H9 (cell line): ENCODE measurements at regions not wholly inside any gene's neighbourhood (a gene's known extent, or its start where the extent isn't known, plus 50 kb on each side); places are given as distances from the start of the nearest gene placed in this dataset.

ENCODE experiments used
- DNase-seq: peaks from one replicate; pipeline ENCODE4 v3.0.0-alpha.2; 2017
- H2AFZ ChIP-seq: one replicate; pipeline ENCODE4 v1.6.1; 2013; ENCODE audit warnings: mild to moderate bottlenecking, low read length, control low read depth, moderate library complexity
- H2AK5ac ChIP-seq: 2 replicates; pipeline ENCODE4 v1.6.1; 2013; ENCODE audit warnings: low read length, control low read depth, mixed read lengths; ENCODE audit not compliant: insufficient read length
- H2BK120ac ChIP-seq: one replicate; pipeline ENCODE4 v1.6.1; 2013; ENCODE audit warnings: low read depth, mild to moderate bottlenecking, low read length, control low read depth, inconsistent platforms; ENCODE audit not compliant: poor library complexity, severe bottlenecking
- H2BK12ac ChIP-seq: 2 replicates; pipeline ENCODE4 v1.6.1; 2013; ENCODE audit warnings: low read length, control low read depth, mixed read lengths, low read depth; ENCODE audit not compliant: insufficient read length
- H2BK15ac ChIP-seq: 2 replicates; pipeline ENCODE4 v1.6.1; 2013; ENCODE audit warnings: low read depth, low read length, control low read depth
- H2BK20ac ChIP-seq: one replicate; pipeline ENCODE4 v1.6.1; 2013; ENCODE audit warnings: low read depth, mild to moderate bottlenecking, low read length, control low read depth, inconsistent platforms; ENCODE audit not compliant: poor library complexity, severe bottlenecking
- H2BK5ac ChIP-seq: 2 replicates; pipeline ENCODE4 v1.6.1; 2013; ENCODE audit warnings: low read length, control low read depth, mixed read lengths; ENCODE audit not compliant: insufficient read length
- H3K14ac ChIP-seq: 2 replicates; pipeline ENCODE4 v1.6.1; 2013; ENCODE audit warnings: low read length, control low read depth; ENCODE audit not compliant: insufficient read depth
- H3K18ac ChIP-seq: 2 replicates; pipeline ENCODE4 v1.6.1; 2013; ENCODE audit warnings: low read depth, mild to moderate bottlenecking, mixed read lengths, low read length, control low read depth; ENCODE audit not compliant: insufficient read length
- H3K23ac ChIP-seq: 2 replicates; pipeline ENCODE4 v1.6.1; 2013; ENCODE audit warnings: low read length, control low read depth, mixed read lengths, low read depth; ENCODE audit not compliant: insufficient read length
- H3K23me2 ChIP-seq: 2 replicates; pipeline ENCODE4 v1.6.1; 2013; ENCODE audit warnings: low read depth, mild to moderate bottlenecking, mixed read lengths, low read length, control low read depth; ENCODE audit not compliant: insufficient read length, poor library complexity, severe bottlenecking
- H3K27ac ChIP-seq: 2 replicates; pipeline ENCODE4 v1.5.1; 2013; ENCODE audit warnings: low read length, control low read depth, mixed read lengths, low read depth; ENCODE audit not compliant: insufficient read length
- H3K27me3 ChIP-seq: 2 replicates; pipeline ENCODE4 v1.6.1; 2013; ENCODE audit warnings: low read length, control low read depth, inconsistent platforms; ENCODE audit not compliant: insufficient read depth
- H3K4ac ChIP-seq: 2 replicates; pipeline ENCODE4 v1.6.1; 2013; ENCODE audit warnings: low read depth, mild to moderate bottlenecking, control low read depth, inconsistent platforms, low read length, moderate library complexity
- H3K4me1 ChIP-seq: 2 replicates; pipeline ENCODE4 v1.6.1; 2013; ENCODE audit warnings: low read length, control low read depth, inconsistent platforms; ENCODE audit not compliant: insufficient read depth
- H3K4me2 ChIP-seq: 2 replicates; pipeline ENCODE4 v1.6.1; 2013; ENCODE audit warnings: low read length, control low read depth, mixed read lengths; ENCODE audit not compliant: insufficient read length, insufficient read depth
- H3K56ac ChIP-seq: 2 replicates; pipeline ENCODE4 v1.6.1; 2013; ENCODE audit warnings: low read depth, mild to moderate bottlenecking, mixed read lengths, low read length, control low read depth; ENCODE audit not compliant: insufficient read length
- H3K79me1 ChIP-seq: 2 replicates; pipeline ENCODE4 v1.6.1; 2013; ENCODE audit warnings: low read depth, mild to moderate bottlenecking, moderate library complexity, low read length, control low read depth, inconsistent platforms; ENCODE audit not compliant: insufficient read depth, poor library complexity, severe bottlenecking
- H3K79me2 ChIP-seq: 2 replicates; pipeline ENCODE4 v1.6.1; 2013; ENCODE audit warnings: low read length, control low read depth, inconsistent platforms; ENCODE audit not compliant: insufficient read depth
- H3K9ac ChIP-seq: 2 replicates; pipeline ENCODE4 v1.6.1; 2013; ENCODE audit warnings: low read length, control low read depth, mixed read lengths; ENCODE audit not compliant: insufficient read length; ENCODE audit errors: extremely low read depth
- H3K9me3 ChIP-seq: one replicate; pipeline ENCODE4 v1.6.1; 2013; ENCODE audit warnings: low read depth, low read length, inconsistent platforms; ENCODE audit not compliant: control insufficient read depth
- H3T11ph ChIP-seq: one replicate; pipeline ENCODE4 v1.6.1; 2013; ENCODE audit warnings: mild to moderate bottlenecking, low read length, control low read depth, inconsistent platforms
- H4K20me1 ChIP-seq: one replicate; pipeline ENCODE4 v1.6.1; 2013; ENCODE audit not compliant: control insufficient read depth, insufficient read length, insufficient read depth
- H4K5ac ChIP-seq: 2 replicates; pipeline ENCODE4 v1.6.1; 2013; ENCODE audit warnings: low read depth, mild to moderate bottlenecking, mixed read lengths, low read length, control low read depth; ENCODE audit not compliant: insufficient read length
- H4K8ac ChIP-seq: replicated peaks from 2 replicates; pipeline ENCODE4 v1.6.1; 2013; ENCODE audit warnings: low read length, control low read depth, mixed read lengths, low read depth; ENCODE audit not compliant: insufficient read length
- H4K91ac ChIP-seq: 2 replicates; pipeline ENCODE4 v1.6.1; 2013; ENCODE audit warnings: low read depth, mild to moderate bottlenecking, moderate library complexity, mixed read lengths, low read length, control low read depth; ENCODE audit not compliant: insufficient read length
- H3K27ac Mint-ChIP-seq, 3 experiments: 2 replicates in 2 of 3; 3 replicates in 1 of 3; pipeline ENCODE4 v1.8.0; 2020 to 2021; ENCODE audit warnings: mixed read lengths in 3 of 3, mild to moderate bottlenecking in 1 of 3, moderate library complexity in 1 of 3
- H3K27me3 Mint-ChIP-seq: 2 replicates; pipeline ENCODE4 v1.8.0; 2021; ENCODE audit warnings: low read depth, mild to moderate bottlenecking, moderate library complexity, mixed read lengths
- H3K36me3 Mint-ChIP-seq, 3 experiments: 2 replicates in 2 of 3; 3 replicates in 1 of 3; pipeline ENCODE4 v1.8.0; 2020 to 2021; ENCODE audit warnings: low read depth in 3 of 3, mixed read lengths in 3 of 3; ENCODE audit not compliant: insufficient read depth in 1 of 3
- H3K4me1 Mint-ChIP-seq, 2 experiments: 2 replicates each; pipeline ENCODE4 v1.8.0; 2020; ENCODE audit warnings: mixed read lengths in 2 of 2
- H3K4me3 Mint-ChIP-seq, 2 experiments: 2 replicates in 1 of 2; 3 replicates in 1 of 2; pipeline ENCODE4 v1.8.0; 2020 to 2021; ENCODE audit warnings: mild to moderate bottlenecking in 2 of 2, mixed read lengths in 2 of 2, moderate library complexity in 1 of 2
- H3K9me3 Mint-ChIP-seq, 2 experiments: 2 replicates in 1 of 2; 3 replicates in 1 of 2; pipeline ENCODE4 v1.8.0; 2020; ENCODE audit warnings: mild to moderate bottlenecking in 2 of 2, mixed read lengths in 2 of 2, moderate library complexity in 1 of 2
- WGBS: extraction: QIAGEN DNeasy Blood & Tissue Kit; methylation state at CpG from one replicate; pipeline ENCODE4 v1.1.7; 2013; ENCODE audit warnings: missing lambda C conversion rate, low lambda C conversion rate, mixed read lengths; ENCODE audit not compliant: insufficient read length; ENCODE audit errors: extremely low coverage; 5-methylcytosine and 5-hydroxymethylcytosine counted together
- TF ChIP-seq, protein P1 (sequence below): fragments of 200-600 bp; sonication (generic); conservative IDR thresholded peaks from 3 replicates; pipeline ENCODE4 v1.8.0; 2021; ENCODE audit warnings: antibody characterized with exemption, mild to moderate bottlenecking

DNA sequence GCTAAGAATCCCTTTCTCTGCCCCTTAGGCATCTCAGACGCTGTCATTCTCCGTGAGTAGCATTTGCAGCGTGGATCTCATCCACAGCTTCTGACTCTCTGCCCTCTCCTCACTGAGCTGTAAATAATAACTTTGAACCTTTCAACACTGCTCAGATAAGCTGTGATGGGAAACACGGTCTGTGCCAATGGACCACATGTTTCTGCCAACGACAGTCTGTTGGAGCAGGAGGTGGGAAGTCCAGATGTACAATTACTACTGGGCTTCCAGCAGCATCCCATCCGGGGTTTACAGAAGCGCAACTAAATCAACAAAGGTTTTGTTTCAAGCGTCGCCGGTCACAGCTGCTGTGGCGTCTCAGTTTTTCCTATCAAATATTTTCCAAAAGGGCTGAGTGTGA is 1110.6 kb downstream of the TYW1 start:
- Histone ChIP-seq H2AK5ac (no peak overlapping the region), H4K8ac (no peak overlapping the region), H3K56ac (no peak overlapping the region), H4K20me1 (no peaks in the 10 kb centered on the region), H3K27ac (no peak overlapping the region), H2BK12ac (no peak overlapping the region), H2BK15ac (no peak overlapping the region), H3K4me2 (no peak overlapping the region), H3K23me2 (no peaks in the 10 kb centered on the region), H2BK20ac (no peak overlapping the region), H3K14ac (no peak overlapping the region), H3K79me2 (no peaks in the 10 kb centered on the region), H2BK120ac (no peak overlapping the region), H4K5ac (no peak overlapping the region), H3K4me1 (peaks cover 3% of the 10 kb centered on the region; the same call in 1 of the 2 replicates), H3T11ph (no peak overlapping the region), H2BK5ac (no peak overlapping the region), H3K79me1 (no peaks in the 10 kb centered on the region), H3K23ac (no peak overlapping the region), H4K91ac (no peak overlapping the region), H2AFZ (no peak overlapping the region), H3K27me3 (no peaks in the 10 kb centered on the region), H3K18ac (no peak overlapping the region), H3K4ac (no peak overlapping the region), H3K9ac (no peak overlapping the region), H3K9me3 (no peaks in the 10 kb centered on the region)
- no peaks in the 10 kb centered on the region; a peak in 1 of 7 replicates for H3K36me3 Mint-ChIP-seq
- peaks cover 3 to 4% of the 10 kb centered on the region in 2 experiments for H3K4me1 Mint-ChIP-seq
- no peak overlapping the region for H3K27ac Mint-ChIP-seq
- no peaks in the 10 kb centered on the region for H3K9me3 Mint-ChIP-seq
- no peaks in the 10 kb centered on the region for H3K27me3 Mint-ChIP-seq
- WGBS, result no CpG with 5 or more reads among the region's 11 CpGs
- no peak overlapping the region for H3K4me3 Mint-ChIP-seq
- TF ChIP-seq, protein P1, sequence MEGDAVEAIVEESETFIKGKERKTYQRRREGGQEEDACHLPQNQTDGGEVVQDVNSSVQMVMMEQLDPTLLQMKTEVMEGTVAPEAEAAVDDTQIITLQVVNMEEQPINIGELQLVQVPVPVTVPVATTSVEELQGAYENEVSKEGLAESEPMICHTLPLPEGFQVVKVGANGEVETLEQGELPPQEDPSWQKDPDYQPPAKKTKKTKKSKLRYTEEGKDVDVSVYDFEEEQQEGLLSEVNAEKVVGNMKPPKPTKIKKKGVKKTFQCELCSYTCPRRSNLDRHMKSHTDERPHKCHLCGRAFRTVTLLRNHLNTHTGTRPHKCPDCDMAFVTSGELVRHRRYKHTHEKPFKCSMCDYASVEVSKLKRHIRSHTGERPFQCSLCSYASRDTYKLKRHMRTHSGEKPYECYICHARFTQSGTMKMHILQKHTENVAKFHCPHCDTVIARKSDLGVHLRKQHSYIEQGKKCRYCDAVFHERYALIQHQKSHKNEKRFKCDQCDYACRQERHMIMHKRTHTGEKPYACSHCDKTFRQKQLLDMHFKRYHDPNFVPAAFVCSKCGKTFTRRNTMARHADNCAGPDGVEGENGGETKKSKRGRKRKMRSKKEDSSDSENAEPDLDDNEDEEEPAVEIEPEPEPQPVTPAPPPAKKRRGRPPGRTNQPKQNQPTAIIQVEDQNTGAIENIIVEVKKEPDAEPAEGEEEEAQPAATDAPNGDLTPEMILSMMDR, result no peak
- DNase-seq, result no peak
